Fibroblast of skin of left quadriceps (primary cell): ENCODE measurements at regions not wholly inside any gene's neighbourhood (a gene's known extent, or its start where the extent isn't known, plus 50 kb on each side); places are given as distances from the start of the nearest gene placed in this dataset.

Source experiments
- DNase-seq, 2 experiments: peaks; one replicate each; pipeline ENCODE4 v3.0.0-alpha.2; 2013; ENCODE audit warnings: low read depth in 2 of 2

GRCh38 chr6:23415819-23416427 is 710.1 kb upstream of the NRSN1 start:
- no peak for DNase-seq

- DNase-seq: no peak
These were observed 708.9 kb upstream of the NRSN1 start for GRCh38 chr6:23417133-23417532.

GRCh38 chr6:23418095-23418494 is 707.9 kb upstream of the NRSN1 start:
- DNase-seq: no peak

GRCh38 chr6:23419046-23419445 is 707.0 kb upstream of the NRSN1 start:
- DNase-seq: no peak

GRCh38 chr6:23420659-23421350 is 705.2 kb upstream of the NRSN1 start:
- no peak for DNase-seq

GRCh38 chr6:23424584-23424983 is 701.4 kb upstream of the NRSN1 start:
- DNase-seq: no peak

- no peak for DNase-seq
These were observed 690.9 kb upstream of the NRSN1 start for GRCh38 chr6:23435126-23435525.

- no peak for DNase-seq
These were observed 690.2 kb upstream of the NRSN1 start for GRCh38 chr6:23435798-23436197.

- DNase-seq: no peak
These were observed 684.1 kb upstream of the NRSN1 start for GRCh38 chr6:23441808-23442461.

GRCh38 chr6:23445157-23445710 is 680.8 kb upstream of the NRSN1 start:
- peak; percentile 39 to 42 for DNase-seq

- peak; percentile 30 to 45 for DNase-seq
These were observed 679.5 kb upstream of the NRSN1 start for GRCh38 chr6:23446469-23446967.

GRCh38 chr6:23447731-23448130 is 678.3 kb upstream of the NRSN1 start:
- no peak for DNase-seq

GRCh38 chr6:23448281-23448680 is 677.7 kb upstream of the NRSN1 start:
- no peak for DNase-seq

- peak in 1 of 2 experiments; percentile 5 for DNase-seq
These were observed 671.7 kb upstream of the NRSN1 start for GRCh38 chr6:23454080-23454976.

- no peak for DNase-seq
These were observed 670.3 kb upstream of the NRSN1 start for GRCh38 chr6:23455754-23456153.

GRCh38 chr6:23456396-23456795 is 669.6 kb upstream of the NRSN1 start:
- no peak for DNase-seq

GRCh38 chr6:23457321-23457720 is 668.7 kb upstream of the NRSN1 start:
- DNase-seq: no peak

GRCh38 chr6:23465912-23466311 is 660.1 kb upstream of the NRSN1 start:
- no peak for DNase-seq

- no peak for DNase-seq
These were observed 648.4 kb upstream of the NRSN1 start for GRCh38 chr6:23477586-23477985.

- no peak for DNase-seq
These were observed 647.7 kb upstream of the NRSN1 start for GRCh38 chr6:23478312-23478711.

GRCh38 chr6:23483896-23484295 is 642.1 kb upstream of the NRSN1 start:
- no peak for DNase-seq

GRCh38 chr6:23494367-23494766 is 631.6 kb upstream of the NRSN1 start:
- no peak for DNase-seq
